ENCODE measurements at regions not wholly inside any gene's neighbourhood (a gene's known extent, or its start where the extent isn't known, plus 50 kb on each side); places are given as distances from the start of the nearest gene placed in this dataset.

GRCh38 chrX:39484159-39485068 is 613.3 kb downstream of the BCOR start:
- POLR2A ChIA-PET: no interaction called here

More at GRCh38 chrX:39484159-39485068, 613.3 kb downstream of the BCOR start:
- no peaks in the 10 kb centered on the region for H3K9me2 ChIP-seq (ENCODE audit: insufficient read depth)
- no peak overlapping the region for H3K4me3 ChIP-seq (replicated peaks in 1 of 2; ENCODE audit: low read depth in 1 of 2, low read length in 2 of 2)
- ChIA-PET RAD21 (ENCODE audit: low non-redundant PET in 1 of 2, low total read pairs in 2 of 2, uncharacterized antibody in 2 of 2, unreplicated experiment in 2 of 2) (no interaction called here), CTCF (no interaction called here)
- TF ChIP-seq POLR2AphosphoS5 (IDR thresholded peaks at IDR 0.05; ENCODE audit: low read depth, low read length): no peak
- TF ChIP-seq, protein P1, sequence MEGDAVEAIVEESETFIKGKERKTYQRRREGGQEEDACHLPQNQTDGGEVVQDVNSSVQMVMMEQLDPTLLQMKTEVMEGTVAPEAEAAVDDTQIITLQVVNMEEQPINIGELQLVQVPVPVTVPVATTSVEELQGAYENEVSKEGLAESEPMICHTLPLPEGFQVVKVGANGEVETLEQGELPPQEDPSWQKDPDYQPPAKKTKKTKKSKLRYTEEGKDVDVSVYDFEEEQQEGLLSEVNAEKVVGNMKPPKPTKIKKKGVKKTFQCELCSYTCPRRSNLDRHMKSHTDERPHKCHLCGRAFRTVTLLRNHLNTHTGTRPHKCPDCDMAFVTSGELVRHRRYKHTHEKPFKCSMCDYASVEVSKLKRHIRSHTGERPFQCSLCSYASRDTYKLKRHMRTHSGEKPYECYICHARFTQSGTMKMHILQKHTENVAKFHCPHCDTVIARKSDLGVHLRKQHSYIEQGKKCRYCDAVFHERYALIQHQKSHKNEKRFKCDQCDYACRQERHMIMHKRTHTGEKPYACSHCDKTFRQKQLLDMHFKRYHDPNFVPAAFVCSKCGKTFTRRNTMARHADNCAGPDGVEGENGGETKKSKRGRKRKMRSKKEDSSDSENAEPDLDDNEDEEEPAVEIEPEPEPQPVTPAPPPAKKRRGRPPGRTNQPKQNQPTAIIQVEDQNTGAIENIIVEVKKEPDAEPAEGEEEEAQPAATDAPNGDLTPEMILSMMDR (IDR thresholded peaks at IDR 0.05 in 2 of 3, conservative IDR thresholded peaks at IDR 0.05 in 1 of 3; ENCODE audit: borderline replicate concordance in 1 of 3, insufficient read depth in 1 of 3, low read depth in 2 of 3, low read length in 2 of 3): no peak
- intact Hi-C loops (cut with micrococcal nuclease): no loop called here
- H2AFZ ChIP-seq (ENCODE audit: low read depth, low read length, poor library complexity, severe bottlenecking): no peak overlapping the region
- H3K79me2 ChIP-seq (ENCODE audit: insufficient read depth, low read length): no peaks in the 10 kb centered on the region
- no peaks in the 10 kb centered on the region; the same call in 1 of the 2 replicates for H3K27me3 ChIP-seq (ENCODE audit: insufficient read depth, low read length)
- no TSS peak for BruUV-seq (replicated peaks)
- no peak for ATAC-seq
- H3K27ac ChIP-seq (ENCODE audit: low read depth, low read length): no peak overlapping the region
- H3K4me2 ChIP-seq (ENCODE audit: low read length): no peak overlapping the region
- no peak overlapping the region for H3K9ac ChIP-seq (ENCODE audit: low read length)
- H4K20me1 ChIP-seq (ENCODE audit: insufficient read depth): no peaks in the 10 kb centered on the region
- H3K4me1 ChIP-seq (ENCODE audit: control insufficient read depth in 1 of 2, insufficient read depth in 2 of 2, low read length in 2 of 2): no peaks in the 10 kb centered on the region
- no peaks in the 10 kb centered on the region for H3K9me3 ChIP-seq (ENCODE audit: control insufficient read depth in 1 of 2, insufficient read depth in 1 of 2, low read depth in 1 of 2, low read length in 2 of 2)
- H3K36me3 ChIP-seq (ENCODE audit: control insufficient read depth in 1 of 2, insufficient read depth in 2 of 2, low read length in 2 of 2): no peaks in the 10 kb centered on the region
- no peak for DNase-seq (ENCODE audit: low read depth, low spot score)

Data from HCT116 (cell line).